Medulla oblongata (tissue), 1 donor: ENCODE measurements at regions not wholly inside any gene's neighbourhood (a gene's known extent, or its start where the extent isn't known, plus 50 kb on each side); places are given as distances from the start of the nearest gene placed in this dataset.

Experiments
- DNase-seq: peaks from one replicate; pipeline ENCODE4 v3.0.0-alpha.2; 2015; ENCODE audit errors: extremely low spot score

GRCh38 chr4:112894951-112895350, 154.5 kb upstream of the ANK2 start:
- DNase-seq, result no peak

- DNase-seq, result peak; percentile 91
Measured at GRCh38 chr4:112895811-112896608, 153.4 kb upstream of the ANK2 start.

- no peak for DNase-seq
Measured at GRCh38 chr4:112896609-112897190, 152.8 kb upstream of the ANK2 start.

- DNase-seq, result no peak
Measured at GRCh38 chr4:112897543-112897942, 151.9 kb upstream of the ANK2 start.

GRCh38 chr4:112898357-112899141, 150.9 kb upstream of the ANK2 start:
- no peak for DNase-seq

- no peak for DNase-seq
Measured at GRCh38 chr4:112900416-112900815, 149.0 kb upstream of the ANK2 start.

- peak; percentile 71 for DNase-seq
Measured at GRCh38 chr4:112901962-112902411, 147.5 kb upstream of the ANK2 start.

GRCh38 chr4:112905728-112906127, 143.7 kb upstream of the ANK2 start:
- DNase-seq, result no peak

GRCh38 chr4:112908511-112908910, 140.9 kb upstream of the ANK2 start:
- no peak for DNase-seq

- DNase-seq, result peak; percentile 85
Measured at GRCh38 chr4:112910109-112910736, 139.2 kb upstream of the ANK2 start.

- no peak for DNase-seq
Measured at GRCh38 chr4:112916868-112917267, 132.6 kb upstream of the ANK2 start.

- no peak for DNase-seq
Measured at GRCh38 chr4:112923516-112923915, 125.9 kb upstream of the ANK2 start.

GRCh38 chr4:112926819-112927218, 122.6 kb upstream of the ANK2 start:
- DNase-seq, result no peak

GRCh38 chr4:112927544-112927943, 121.9 kb upstream of the ANK2 start:
- no peak for DNase-seq

GRCh38 chr4:112931001-112931400, 118.5 kb upstream of the ANK2 start:
- DNase-seq, result no peak

- no peak for DNase-seq
Measured at GRCh38 chr4:112933790-112934189, 115.7 kb upstream of the ANK2 start.

GRCh38 chr4:112938461-112939058, 110.9 kb upstream of the ANK2 start:
- peak; percentile 88 for DNase-seq

GRCh38 chr4:112939901-112940300, 109.6 kb upstream of the ANK2 start:
- no peak for DNase-seq

- no peak for DNase-seq
Measured at GRCh38 chr4:112940336-112940735, 109.1 kb upstream of the ANK2 start.

- DNase-seq, result no peak
Measured at GRCh38 chr4:112942077-112942476, 107.4 kb upstream of the ANK2 start.

- DNase-seq, result no peak
Measured at GRCh38 chr4:112942997-112943396, 106.5 kb upstream of the ANK2 start.

- no peak for DNase-seq
Measured at GRCh38 chr4:112944006-112944405, 105.4 kb upstream of the ANK2 start.
